ENCODE measurements at regions not wholly inside any gene's neighbourhood (a gene's known extent, or its start where the extent isn't known, plus 50 kb on each side); places are given as distances from the start of the nearest gene placed in this dataset.

GRCh38 chr2:126978333-126978732, 79.6 kb downstream of the TEX51 start:
- peaks cover 0 to 4% (median 0%) of the 10 kb centered on the region in 4 experiments; a peak in 4 of 7 replicates for H3K4me1 ChIP-seq (replicated peaks in 1 of 4; ENCODE audit: control insufficient read depth in 3 of 4, insufficient read depth in 4 of 4, low read length in 3 of 4)
- WGBS, 2 experiments (ENCODE audit: extremely low coverage in 1 of 2, insufficient coverage in 1 of 2, insufficient read length in 1 of 2, insufficient replicate concordance in 2 of 2, low coverage in 1 of 2, low lambda C conversion rate in 2 of 2, missing lambda C conversion rate in 1 of 2), result 89% methylated on average over 4 of the region's 4 CpGs; no CpG with 5 or more reads in 1 of the 2 experiments
- H3K9ac ChIP-seq (replicated peaks in 1 of 4; ENCODE audit: extremely low read depth in 1 of 4, low read depth in 3 of 4, low read length in 3 of 4), result no peak overlapping the region
- POLR2A ChIA-PET (ENCODE audit: partially characterized antibody), result no interaction called here
- H3K4me2 ChIP-seq (ENCODE audit: insufficient read depth in 1 of 2, low read depth in 2 of 2, low read length in 2 of 2), result no peak overlapping the region
- no peak overlapping the region for H2BK15ac ChIP-seq (ENCODE audit: low read length)
- H4K5ac ChIP-seq (ENCODE audit: insufficient read length, low read depth, low read length), result no peak overlapping the region
- CTCF ChIA-PET (ENCODE audit: partially characterized antibody), result interaction anchor here (0.9 kb wide), 1 partner anchor 273 kb away, joined by 3 read pairs; no protein-coding TSS in a partner anchor
- DNase-seq (ENCODE audit: low read depth in 1 of 2, low spot score in 2 of 2), result no peak
- H3K56ac ChIP-seq (replicated peaks; ENCODE audit: insufficient read length, low read depth, low read length), result no peak overlapping the region
- no peak overlapping the region for H2BK5ac ChIP-seq (ENCODE audit: low read depth, low read length)
- no peaks in the 10 kb centered on the region for H3K79me1 ChIP-seq (ENCODE audit: low read depth, low read length)
- no peak overlapping the region for H3K18ac ChIP-seq (ENCODE audit: extremely low read depth, low read length)
- no peaks in the 10 kb centered on the region for H4K20me1 ChIP-seq (replicated peaks in 1 of 2; ENCODE audit: control insufficient read depth in 1 of 2, insufficient read depth in 2 of 2, low read length in 2 of 2)
- FAIRE-seq, result no peak
- no peak overlapping the region for H3K4me3 ChIP-seq (ENCODE audit: extremely low read depth in 1 of 4, insufficient read depth in 2 of 4, low read depth in 3 of 4, low read length in 4 of 4)
- no peak overlapping the region for H3K23ac ChIP-seq (ENCODE audit: insufficient read length)
- H2AFZ ChIP-seq (ENCODE audit: low read length), result no peak overlapping the region
- H3K9me3 ChIP-seq (ENCODE audit: insufficient read depth in 2 of 2, low read depth in 1 of 2, low read length in 1 of 2), result no peaks in the 10 kb centered on the region
- no peak overlapping the region for H2BK120ac ChIP-seq (replicated peaks; ENCODE audit: low read depth, low read length)
- no peak overlapping the region for H3K4ac ChIP-seq (replicated peaks; ENCODE audit: insufficient read length, low read depth, low read length)
- no peaks in the 10 kb centered on the region for H3K79me2 ChIP-seq (ENCODE audit: control insufficient read depth in 1 of 2, insufficient read depth in 2 of 2, low read length in 2 of 2)
- H3K27me3 ChIP-seq (replicated peaks in 1 of 4; ENCODE audit: control insufficient read depth in 3 of 4, extremely low read depth in 1 of 4, insufficient read depth in 3 of 4, low read length in 3 of 4), result no peaks in the 10 kb centered on the region; a peak in 1 of 7 replicates
- H3K36me3 ChIP-seq (ENCODE audit: control insufficient read depth in 2 of 4, insufficient read depth in 4 of 4, low read length in 3 of 4), result no peaks in the 10 kb centered on the region
- H2BK20ac ChIP-seq (ENCODE audit: low read length), result no peak overlapping the region
- no peak overlapping the region for H2AK5ac ChIP-seq (ENCODE audit: low read depth, low read length)
- H4K8ac ChIP-seq (ENCODE audit: extremely low read depth, insufficient read depth, low read length), result no peak overlapping the region
- H3K27ac ChIP-seq (ENCODE audit: low read depth, low read length), result no peak overlapping the region
- H2BK12ac ChIP-seq (ENCODE audit: low read depth, low read length), result no peak overlapping the region
- no peak overlapping the region for H4K91ac ChIP-seq (replicated peaks; ENCODE audit: insufficient read length, low read length)
- H3K23me2 ChIP-seq (ENCODE audit: low read depth, low read length), result no peaks in the 10 kb centered on the region
- H3K14ac ChIP-seq (ENCODE audit: insufficient read length), result no peak overlapping the region
- TF ChIP-seq CTCF (IDR thresholded peaks at IDR 0.05; ENCODE audit: control extremely low read depth in 1 of 3, insufficient read depth in 1 of 3, low read depth in 1 of 3, low read length in 3 of 3), result no peak
- TF ChIP-seq SIX5 (IDR thresholded peaks at IDR 0.05; ENCODE audit: low read depth, low read length), result no peak
- TF ChIP-seq SAP30 (IDR thresholded peaks at IDR 0.05; ENCODE audit: insufficient read depth, insufficient replicate concordance, low read length), result no peak
- TF ChIP-seq POLR2A (IDR thresholded peaks at IDR 0.05; ENCODE audit: control extremely low read depth in 1 of 2, low read depth in 2 of 2, low read length in 2 of 2), result no peak
- no peak for TF ChIP-seq ATF2 (IDR thresholded peaks at IDR 0.05; ENCODE audit: low read length)
- no peak for TF ChIP-seq SIN3A (conservative IDR thresholded peaks at IDR 0.05 in 1 of 2, IDR thresholded peaks at IDR 0.05 in 1 of 2; ENCODE audit: low read depth in 1 of 2, low read length in 2 of 2)
- TF ChIP-seq BRCA1 (IDR thresholded peaks at IDR 0.05; ENCODE audit: low read depth, low read length), result no peak
- no peak for TF ChIP-seq ZNF274 (IDR thresholded peaks at IDR 0.05; ENCODE audit: borderline replicate concordance, extremely low read depth, low read length)
- TF ChIP-seq GTF2F1 (IDR thresholded peaks at IDR 0.05; ENCODE audit: borderline replicate concordance, low read depth, low read length), result no peak
- TF ChIP-seq CBX5 (IDR thresholded peaks at IDR 0.05; ENCODE audit: low read depth, low read length), result no peak
- no peak for TF ChIP-seq CREB1 (IDR thresholded peaks at IDR 0.05)

All from H1 (cell line).